Mammary epithelial cell (primary cell): ENCODE measurements at regions not wholly inside any gene's neighbourhood (a gene's known extent, or its start where the extent isn't known, plus 50 kb on each side); places are given as distances from the start of the nearest gene placed in this dataset.

Experiments
- EZH2 ChIP-seq: IDR thresholded peaks from 2 replicates; pipeline ENCODE4 v1.6.1; 2012; ENCODE audit warnings: low read length, inconsistent platforms, borderline replicate concordance
- TF ChIP-seq, protein P1 (sequence below), 2 donors: IDR thresholded peaks in 1 of 2; conservative IDR thresholded peaks in 1 of 2; 2 replicates each; pipeline ENCODE4 v1.5.1; 2011 to 2012; ENCODE audit warnings: inconsistent platforms in 2 of 2, low read length in 2 of 2, mild to moderate bottlenecking in 2 of 2, control low read depth in 1 of 2, low read depth in 1 of 2; ENCODE audit not compliant: insufficient read depth in 1 of 2; ENCODE audit errors: extremely low read depth in 1 of 2

DNA sequence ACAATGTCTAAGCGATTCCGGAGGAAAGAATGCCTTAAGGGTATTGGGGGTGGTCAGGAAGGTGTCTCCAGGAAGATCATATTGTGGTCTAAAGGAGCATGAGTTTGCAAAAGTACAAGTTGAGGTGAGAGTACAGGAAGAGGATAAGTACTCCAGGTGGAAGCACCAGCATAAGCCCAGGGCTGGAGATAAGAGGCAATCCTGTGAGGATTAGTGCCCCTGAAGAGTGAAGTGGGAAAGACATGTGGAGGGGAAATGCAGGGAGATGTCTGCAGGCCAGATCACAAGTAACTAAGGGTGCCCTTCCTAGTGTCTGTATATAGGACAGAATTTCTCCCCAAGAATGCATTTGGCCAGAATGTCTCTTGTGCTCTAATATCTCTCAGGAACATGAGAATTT lies 188.3 kb upstream of the DPT start:
- TF ChIP-seq, protein P1, sequence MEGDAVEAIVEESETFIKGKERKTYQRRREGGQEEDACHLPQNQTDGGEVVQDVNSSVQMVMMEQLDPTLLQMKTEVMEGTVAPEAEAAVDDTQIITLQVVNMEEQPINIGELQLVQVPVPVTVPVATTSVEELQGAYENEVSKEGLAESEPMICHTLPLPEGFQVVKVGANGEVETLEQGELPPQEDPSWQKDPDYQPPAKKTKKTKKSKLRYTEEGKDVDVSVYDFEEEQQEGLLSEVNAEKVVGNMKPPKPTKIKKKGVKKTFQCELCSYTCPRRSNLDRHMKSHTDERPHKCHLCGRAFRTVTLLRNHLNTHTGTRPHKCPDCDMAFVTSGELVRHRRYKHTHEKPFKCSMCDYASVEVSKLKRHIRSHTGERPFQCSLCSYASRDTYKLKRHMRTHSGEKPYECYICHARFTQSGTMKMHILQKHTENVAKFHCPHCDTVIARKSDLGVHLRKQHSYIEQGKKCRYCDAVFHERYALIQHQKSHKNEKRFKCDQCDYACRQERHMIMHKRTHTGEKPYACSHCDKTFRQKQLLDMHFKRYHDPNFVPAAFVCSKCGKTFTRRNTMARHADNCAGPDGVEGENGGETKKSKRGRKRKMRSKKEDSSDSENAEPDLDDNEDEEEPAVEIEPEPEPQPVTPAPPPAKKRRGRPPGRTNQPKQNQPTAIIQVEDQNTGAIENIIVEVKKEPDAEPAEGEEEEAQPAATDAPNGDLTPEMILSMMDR (conservative IDR thresholded peaks at IDR 0.05 in 1 of 2, IDR thresholded peaks at IDR 0.05 in 1 of 2; ENCODE audit: extremely low read depth in 1 of 2, insufficient read depth in 1 of 2, low read depth in 1 of 2, low read length in 2 of 2), result no peak
- TF ChIP-seq EZH2, result no peak
